ENCODE measurements at regions not wholly inside any gene's neighbourhood (a gene's known extent, or its start where the extent isn't known, plus 50 kb on each side); places are given as distances from the start of the nearest gene placed in this dataset.

DNA sequence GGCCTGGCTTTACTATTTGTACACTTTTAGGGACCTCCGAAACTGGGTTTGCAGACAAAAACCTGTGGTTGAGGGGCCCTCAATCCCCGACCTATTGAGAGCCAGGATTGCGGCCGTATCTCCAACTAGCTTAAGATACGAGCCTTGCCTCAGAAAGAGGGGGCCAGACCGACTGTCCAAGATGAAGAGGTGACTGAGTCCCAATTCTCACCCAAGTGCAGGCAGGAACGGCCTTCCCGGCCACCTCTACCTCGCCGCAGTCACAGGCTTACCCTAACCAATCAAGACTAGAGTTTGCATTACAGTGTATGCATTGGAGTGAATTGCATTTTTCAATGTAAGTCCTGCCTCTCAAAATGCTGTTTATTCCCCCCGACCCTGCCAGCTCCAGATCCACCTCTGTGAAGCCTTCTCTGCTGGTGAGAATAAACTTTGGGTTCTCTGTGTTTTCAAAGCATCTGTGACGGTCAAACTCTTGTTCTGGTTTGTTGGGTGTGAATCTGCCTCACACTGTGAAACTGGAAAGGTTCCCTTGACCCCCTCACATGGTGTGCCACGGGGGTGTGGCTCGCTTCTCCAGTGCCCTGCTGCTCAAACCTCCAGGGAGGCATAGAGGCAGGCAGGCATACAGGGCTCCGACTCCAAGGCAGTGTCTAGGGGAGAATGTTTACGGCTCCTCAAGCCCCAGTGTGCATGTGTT lies 62.2 kb upstream of the WLS start:
- ChIA-PET POLR2A (ENCODE audit: low non-redundant PET) (no interaction called here), CTCF (interaction anchor here (0.6 kb wide), 1 partner anchor 174 kb away, joined by 5 read pairs; no protein-coding TSS in a partner anchor)
- intact Hi-C loops (cut with micrococcal nuclease; ENCODE audit: unreplicated experiment), result no loop called here
- Histone ChIP-seq H3K4me1 (ENCODE audit: insufficient read depth, low read length, poor library complexity, severe bottlenecking) (peaks cover 30% of the 10 kb centered on the region), H3K9me3 (ENCODE audit: low read depth, low read length, poor library complexity, severe bottlenecking) (no peaks in the 10 kb centered on the region), H3K4me3 (ENCODE audit: low read depth, low read length, poor library complexity, severe bottlenecking) (no peak overlapping the region), H3K27ac (ENCODE audit: low read depth, low read length, poor library complexity, severe bottlenecking) (peak overlapping the region; percentile 64), H3K27me3 (replicated peaks; ENCODE audit: insufficient read depth, low read depth, low read length, poor library complexity) (no peaks in the 10 kb centered on the region), H3K36me3 (ENCODE audit: insufficient read depth, low read length, poor library complexity, severe bottlenecking) (no peaks in the 10 kb centered on the region)
- TF ChIP-seq EZH2 (IDR thresholded peaks at IDR 0.05; ENCODE audit: borderline replicate concordance, low read depth, low read length, poor library complexity, severe bottlenecking), result no peak
- TF ChIP-seq, protein P1, sequence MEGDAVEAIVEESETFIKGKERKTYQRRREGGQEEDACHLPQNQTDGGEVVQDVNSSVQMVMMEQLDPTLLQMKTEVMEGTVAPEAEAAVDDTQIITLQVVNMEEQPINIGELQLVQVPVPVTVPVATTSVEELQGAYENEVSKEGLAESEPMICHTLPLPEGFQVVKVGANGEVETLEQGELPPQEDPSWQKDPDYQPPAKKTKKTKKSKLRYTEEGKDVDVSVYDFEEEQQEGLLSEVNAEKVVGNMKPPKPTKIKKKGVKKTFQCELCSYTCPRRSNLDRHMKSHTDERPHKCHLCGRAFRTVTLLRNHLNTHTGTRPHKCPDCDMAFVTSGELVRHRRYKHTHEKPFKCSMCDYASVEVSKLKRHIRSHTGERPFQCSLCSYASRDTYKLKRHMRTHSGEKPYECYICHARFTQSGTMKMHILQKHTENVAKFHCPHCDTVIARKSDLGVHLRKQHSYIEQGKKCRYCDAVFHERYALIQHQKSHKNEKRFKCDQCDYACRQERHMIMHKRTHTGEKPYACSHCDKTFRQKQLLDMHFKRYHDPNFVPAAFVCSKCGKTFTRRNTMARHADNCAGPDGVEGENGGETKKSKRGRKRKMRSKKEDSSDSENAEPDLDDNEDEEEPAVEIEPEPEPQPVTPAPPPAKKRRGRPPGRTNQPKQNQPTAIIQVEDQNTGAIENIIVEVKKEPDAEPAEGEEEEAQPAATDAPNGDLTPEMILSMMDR (conservative IDR thresholded peaks at IDR 0.05; ENCODE audit: low read depth, low read length), result no peak
- DNase-seq (ENCODE audit: low spot score), result no peak
- BruUV-seq (replicated peaks), result no TSS peak

DNA sequence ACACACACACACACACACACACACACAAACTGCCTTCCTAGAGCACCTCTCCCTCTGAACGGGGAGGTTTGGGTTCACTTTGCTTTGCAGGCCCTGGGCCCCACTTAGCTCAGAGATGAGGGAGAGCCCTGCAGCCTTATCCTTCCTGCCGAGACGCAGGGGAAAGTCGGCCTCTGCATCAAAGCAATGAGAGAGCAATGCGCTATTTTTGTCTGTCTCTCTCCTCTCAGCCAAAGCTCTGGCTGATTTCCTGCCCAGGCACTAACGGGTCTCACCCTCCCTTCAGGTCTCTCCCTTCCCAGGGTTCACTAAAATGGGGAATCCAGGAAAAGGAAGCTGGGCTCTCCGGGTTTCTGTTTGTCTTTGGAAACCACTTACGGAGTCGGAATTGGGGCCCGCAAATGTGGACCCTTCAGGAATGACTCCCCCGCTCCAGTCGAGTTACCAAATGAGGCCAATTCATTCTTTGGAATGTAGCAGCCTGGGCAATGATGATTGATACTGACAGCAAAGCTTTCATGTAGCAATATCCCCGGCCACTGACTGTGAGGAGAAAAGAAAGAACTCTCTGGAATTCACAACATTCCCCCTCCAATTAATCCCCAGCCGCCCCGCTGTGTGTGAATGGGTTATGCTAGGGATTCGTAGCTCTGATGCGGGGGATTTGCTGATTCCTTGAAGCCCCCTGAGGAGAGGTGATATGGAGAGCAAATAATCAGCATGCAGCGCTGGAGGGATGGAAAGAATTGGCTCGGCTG lies 61.5 kb upstream of the WLS start:
- POLR2A ChIA-PET (ENCODE audit: low non-redundant PET), result no interaction called here
- H3K36me3 ChIP-seq (ENCODE audit: insufficient read depth, low read length, poor library complexity, severe bottlenecking), result no peaks in the 10 kb centered on the region

DNA sequence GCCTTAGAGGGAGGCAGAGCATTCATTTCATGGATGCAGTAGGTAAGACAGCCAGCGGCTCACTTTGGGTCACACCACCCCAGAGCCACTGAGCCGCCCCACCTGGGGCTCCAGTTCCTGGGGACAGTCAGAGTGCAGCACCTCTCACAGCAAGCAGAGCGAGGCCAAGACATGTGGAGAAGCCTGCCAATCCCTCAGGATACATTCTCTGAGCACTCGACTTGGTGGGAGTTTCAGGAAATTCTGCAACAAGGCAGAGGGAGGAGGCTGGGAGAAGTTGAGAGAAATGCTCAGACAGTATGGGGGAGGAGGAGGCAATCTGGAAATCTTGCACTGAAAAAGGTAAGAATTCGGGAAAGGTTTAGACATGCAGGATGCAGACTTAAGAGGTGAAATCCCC lies 60.8 kb upstream of the WLS start:
- intact Hi-C loops (cut with micrococcal nuclease; ENCODE audit: unreplicated experiment), result no loop called here
- no TSS peak for BruUV-seq (replicated peaks)
- Histone ChIP-seq H3K4me1 (ENCODE audit: insufficient read depth, low read length, poor library complexity, severe bottlenecking) (peaks cover 30% of the 10 kb centered on the region), H3K27ac (ENCODE audit: low read depth, low read length, poor library complexity, severe bottlenecking) (peak overlapping the region; percentile 64), H3K9me3 (ENCODE audit: low read depth, low read length, poor library complexity, severe bottlenecking) (no peaks in the 10 kb centered on the region), H3K4me3 (ENCODE audit: low read depth, low read length, poor library complexity, severe bottlenecking) (no peak overlapping the region), H3K27me3 (replicated peaks; ENCODE audit: insufficient read depth, low read depth, low read length, poor library complexity) (no peaks in the 10 kb centered on the region), H3K36me3 (ENCODE audit: insufficient read depth, low read length, poor library complexity, severe bottlenecking) (no peaks in the 10 kb centered on the region)
- no peak for DNase-seq (ENCODE audit: low spot score)
- POLR2A ChIA-PET (ENCODE audit: low non-redundant PET), result no interaction called here
- CTCF ChIA-PET, result no interaction called here
- TF ChIP-seq, protein P1 (conservative IDR thresholded peaks at IDR 0.05; ENCODE audit: low read depth, low read length), result no peak
- no peak for TF ChIP-seq EZH2 (IDR thresholded peaks at IDR 0.05; ENCODE audit: borderline replicate concordance, low read depth, low read length, poor library complexity, severe bottlenecking)

More for the DNA sequence above, 61.5 kb upstream of the WLS start:
- intact Hi-C loops (cut with micrococcal nuclease; ENCODE audit: unreplicated experiment), result no loop called here
- Histone ChIP-seq H3K4me1 (ENCODE audit: insufficient read depth, low read length, poor library complexity, severe bottlenecking) (peaks cover 30% of the 10 kb centered on the region), H3K9me3 (ENCODE audit: low read depth, low read length, poor library complexity, severe bottlenecking) (no peaks in the 10 kb centered on the region), H3K4me3 (ENCODE audit: low read depth, low read length, poor library complexity, severe bottlenecking) (no peak overlapping the region), H3K27me3 (replicated peaks; ENCODE audit: insufficient read depth, low read depth, low read length, poor library complexity) (no peaks in the 10 kb centered on the region), H3K27ac (ENCODE audit: low read depth, low read length, poor library complexity, severe bottlenecking) (peak overlapping the region; percentile 64)
- DNase-seq (ENCODE audit: low spot score), result peak; percentile 90
- CTCF ChIA-PET, result interaction anchor here (0.6 kb wide), 1 partner anchor 174 kb away, joined by 5 read pairs; no protein-coding TSS in a partner anchor
- no TSS peak for BruUV-seq (replicated peaks)
- no peak for TF ChIP-seq EZH2 (IDR thresholded peaks at IDR 0.05; ENCODE audit: borderline replicate concordance, low read depth, low read length, poor library complexity, severe bottlenecking)
- TF ChIP-seq, protein P1 (conservative IDR thresholded peaks at IDR 0.05; ENCODE audit: low read depth, low read length), result no peak

Measured in A673 (cell line).